NT2/D1 (cell line): ENCODE measurements at regions not wholly inside any gene's neighbourhood (a gene's known extent, or its start where the extent isn't known, plus 50 kb on each side); places are given as distances from the start of the nearest gene placed in this dataset.
"Not testable (repeated sequence)": the region's sequence is repeated elsewhere in the genome, so short reads cannot be mapped to it uniquely, and the experiment has no call there.

ENCODE experiments used
- YY1 ChIP-seq: IDR thresholded peaks from 2 replicates; pipeline ENCODE4 v1.6.1; 2011; ENCODE audit not compliant: insufficient read length, insufficient read depth
- ZNF274 ChIP-seq: IDR thresholded peaks from 2 replicates; pipeline ENCODE4 v1.6.1; 2011; ENCODE audit warnings: mild to moderate bottlenecking, low read depth, low read length

DNA sequence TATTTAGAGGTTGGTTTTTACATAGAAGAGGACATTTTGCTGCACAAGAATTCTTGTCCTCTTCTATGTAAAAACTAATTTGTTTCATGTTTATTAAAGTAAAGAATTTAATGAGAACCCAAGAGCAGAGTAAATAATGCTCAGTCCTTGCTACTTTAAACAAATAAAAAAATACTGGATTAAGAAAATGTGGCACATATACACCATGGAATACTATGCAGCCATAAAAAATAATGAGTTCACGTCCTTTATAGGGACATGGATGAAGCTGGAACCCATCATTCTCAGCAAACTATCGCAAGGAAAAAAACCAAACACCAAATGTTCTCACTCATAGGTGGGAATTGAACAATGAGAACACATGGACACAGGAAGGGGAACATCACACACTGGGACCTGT is 643.6 kb downstream of the NR2F1-AS1 start:
- TF ChIP-seq YY1, ZNF274: not testable (repeated sequence)
